ENCODE measurements at regions not wholly inside any gene's neighbourhood (a gene's known extent, or its start where the extent isn't known, plus 50 kb on each side); places are given as distances from the start of the nearest gene placed in this dataset.

DNA sequence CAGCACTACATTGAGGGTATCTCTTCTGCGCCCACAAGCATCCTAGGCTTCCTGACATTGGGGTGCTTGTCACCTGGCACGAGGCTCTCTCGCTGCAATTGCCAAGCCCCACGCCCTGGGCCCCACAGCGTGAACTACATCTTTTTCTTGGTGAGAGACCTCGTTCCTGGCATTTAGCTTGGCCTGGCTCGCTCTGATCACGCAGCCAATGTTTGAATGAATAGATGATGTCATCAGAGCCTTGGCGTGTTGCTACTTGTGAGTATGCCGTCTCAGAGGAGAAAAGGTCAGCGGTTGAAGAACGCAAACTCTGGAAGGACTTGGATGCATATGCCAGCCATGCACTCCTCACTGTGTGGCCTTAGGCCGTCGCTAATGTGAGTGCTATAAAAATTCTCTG is 150.2 kb upstream of the AUTS2 start:
- no peaks in the 10 kb centered on the region for H3K79me2 ChIP-seq (ENCODE audit: insufficient read depth)
- H3K27me3 ChIP-seq (replicated peaks; ENCODE audit: insufficient read depth) = no peaks in the 10 kb centered on the region
- WGBS, 2 experiments (ENCODE audit: low coverage in 1 of 2, low lambda C conversion rate in 2 of 2, missing lambda C conversion rate in 2 of 2) = 48 to 52% methylated on average over 14 of the region's 14 CpGs
- DNase-seq = peak; percentile 47
- no peaks in the 10 kb centered on the region for H4K20me1 ChIP-seq (ENCODE audit: insufficient read depth)
- no peaks in the 10 kb centered on the region for H3K9me3 ChIP-seq (ENCODE audit: low read depth)
- no peaks in the 10 kb centered on the region for H3K9me2 ChIP-seq (ENCODE audit: insufficient read depth)
- no peak overlapping the region for H3K27ac ChIP-seq
- no peak overlapping the region for H3K4me3 ChIP-seq
- no peak overlapping the region for H2AFZ ChIP-seq
- H3K36me3 ChIP-seq (ENCODE audit: low read depth) = no peaks in the 10 kb centered on the region
- no peak for TF ChIP-seq EZH2phosphoT487 (IDR thresholded peaks at IDR 0.05; ENCODE audit: insufficient read depth, low read depth)
- no peak for TF ChIP-seq EZH2 (IDR thresholded peaks at IDR 0.05; ENCODE audit: insufficient read depth, poor library complexity, severe bottlenecking)
- H3K4me2 ChIP-seq (ENCODE audit: unreplicated experiment) = no peak overlapping the region
- no peaks in the 10 kb centered on the region for H3K4me1 ChIP-seq (ENCODE audit: insufficient read depth)
- in situ Hi-C loops (cut with MboI) = no loop called here
- no peak overlapping the region for H3K9ac ChIP-seq
- H3F3A ChIP-seq (ENCODE audit: insufficient read depth) = no peaks in the 10 kb centered on the region

DNA sequence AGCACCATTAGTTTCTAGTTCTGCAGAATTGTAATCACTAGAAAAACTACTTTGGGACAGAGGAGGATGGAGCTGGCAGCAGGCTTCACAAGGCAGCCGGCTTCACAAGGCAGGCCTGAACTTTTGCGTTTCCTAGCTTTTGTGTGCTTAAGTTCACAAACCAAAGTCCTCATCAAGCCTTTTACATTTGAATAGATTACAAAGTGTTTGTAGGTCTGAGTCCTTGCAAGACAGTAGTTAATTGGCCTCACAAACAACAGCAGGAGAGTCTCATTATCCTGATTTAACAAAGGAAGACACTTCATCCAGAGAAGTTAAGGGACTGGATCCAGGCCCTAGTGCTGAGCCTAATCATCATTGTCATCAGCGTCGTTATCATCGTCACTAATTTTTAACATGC is 147.8 kb upstream of the AUTS2 start:
- H3K4me3 ChIP-seq = no peak overlapping the region
- in situ Hi-C loops (cut with MboI) = no loop called here
- no peaks in the 10 kb centered on the region for H3K79me2 ChIP-seq (ENCODE audit: insufficient read depth)
- no peaks in the 10 kb centered on the region for H3K27me3 ChIP-seq (replicated peaks; ENCODE audit: insufficient read depth)
- H4K20me1 ChIP-seq (ENCODE audit: insufficient read depth) = no peaks in the 10 kb centered on the region
- TF ChIP-seq EZH2phosphoT487 (IDR thresholded peaks at IDR 0.05; ENCODE audit: insufficient read depth, low read depth) (no peak), EZH2 (IDR thresholded peaks at IDR 0.05; ENCODE audit: insufficient read depth, poor library complexity, severe bottlenecking) (no peak)
- 38% methylated on average over 5 of the region's 5 CpGs for WGBS, 2 experiments (ENCODE audit: low coverage in 1 of 2, low lambda C conversion rate in 2 of 2, missing lambda C conversion rate in 2 of 2)
- no peaks in the 10 kb centered on the region for H3K36me3 ChIP-seq (ENCODE audit: low read depth)
- H3K9me2 ChIP-seq (ENCODE audit: insufficient read depth) = no peaks in the 10 kb centered on the region
- no peak for DNase-seq
- no peaks in the 10 kb centered on the region for H3F3A ChIP-seq (ENCODE audit: insufficient read depth)
- H3K4me2 ChIP-seq (ENCODE audit: unreplicated experiment) = no peak overlapping the region
- H3K4me1 ChIP-seq (ENCODE audit: insufficient read depth) = no peaks in the 10 kb centered on the region
- H3K27ac ChIP-seq = no peak overlapping the region
- no peak overlapping the region for H2AFZ ChIP-seq
- no peak overlapping the region for H3K9ac ChIP-seq
- H3K9me3 ChIP-seq (ENCODE audit: low read depth) = no peaks in the 10 kb centered on the region

DNA sequence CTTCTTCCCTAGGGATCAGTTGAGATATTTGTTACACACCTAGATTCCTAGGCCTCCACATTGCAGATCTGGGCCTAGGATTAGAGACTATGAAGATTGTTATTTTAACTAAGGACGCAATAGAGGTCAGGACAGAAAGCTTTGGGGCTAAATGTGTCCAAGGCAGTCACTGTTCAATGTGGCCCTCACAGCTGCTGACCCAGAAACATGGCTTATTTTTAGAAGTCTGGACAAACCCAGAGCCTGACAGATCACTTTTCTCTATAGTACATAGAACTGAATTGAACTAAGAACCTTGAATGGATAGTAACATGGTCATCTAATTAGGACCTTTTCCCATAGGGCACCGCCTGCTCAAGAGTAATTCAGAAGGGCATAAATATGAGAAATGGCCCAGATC is 146.6 kb upstream of the AUTS2 start:
- H3F3A ChIP-seq (ENCODE audit: insufficient read depth) = no peaks in the 10 kb centered on the region
- no peak overlapping the region for H3K4me3 ChIP-seq
- H3K9me3 ChIP-seq (ENCODE audit: low read depth) = no peaks in the 10 kb centered on the region
- no peaks in the 10 kb centered on the region for H3K4me1 ChIP-seq (ENCODE audit: insufficient read depth)
- no peaks in the 10 kb centered on the region for H3K9me2 ChIP-seq (ENCODE audit: insufficient read depth)
- H3K9ac ChIP-seq = no peak overlapping the region
- no peaks in the 10 kb centered on the region for H3K36me3 ChIP-seq (ENCODE audit: low read depth)
- WGBS, 2 experiments (ENCODE audit: low coverage in 1 of 2, low lambda C conversion rate in 2 of 2, missing lambda C conversion rate in 2 of 2) = 81 to 93% methylated on average over 2 of the region's 2 CpGs
- H4K20me1 ChIP-seq (ENCODE audit: insufficient read depth) = no peaks in the 10 kb centered on the region
- no peak overlapping the region for H3K27ac ChIP-seq
- H3K4me2 ChIP-seq (ENCODE audit: unreplicated experiment) = no peak overlapping the region
- DNase-seq = no peak
- H3K27me3 ChIP-seq (replicated peaks; ENCODE audit: insufficient read depth) = no peaks in the 10 kb centered on the region
- no peaks in the 10 kb centered on the region for H3K79me2 ChIP-seq (ENCODE audit: insufficient read depth)
- in situ Hi-C loops (cut with MboI) = no loop called here
- TF ChIP-seq EZH2 (IDR thresholded peaks at IDR 0.05; ENCODE audit: insufficient read depth, poor library complexity, severe bottlenecking) (no peak), EZH2phosphoT487 (IDR thresholded peaks at IDR 0.05; ENCODE audit: insufficient read depth, low read depth) (no peak)
- no peak overlapping the region for H2AFZ ChIP-seq

DNA sequence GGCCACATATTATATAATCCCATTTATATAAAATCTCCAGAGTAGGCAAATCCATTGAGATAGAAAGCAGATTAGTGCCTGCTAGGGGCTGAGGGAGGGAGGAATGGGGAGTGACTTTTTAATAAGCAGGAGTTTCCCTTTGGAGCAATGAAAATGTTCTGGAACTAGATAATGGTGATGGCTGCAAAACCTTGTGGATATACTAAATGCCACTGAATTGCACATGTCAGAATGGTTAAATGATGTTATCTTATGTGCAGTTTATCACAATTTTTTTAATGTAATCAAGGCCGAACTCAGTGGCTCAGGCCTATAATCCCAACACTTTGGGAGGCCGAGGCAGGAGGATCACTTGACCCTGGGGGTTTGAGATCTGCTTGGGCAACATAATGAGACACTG is 145.5 kb upstream of the AUTS2 start:
- in situ Hi-C loops (cut with MboI) = no loop called here
- Histone ChIP-seq H3K4me1 (ENCODE audit: insufficient read depth) (peaks cover 5% of the 10 kb centered on the region; the same call in 1 of the 2 replicates), H3K4me3 (no peak overlapping the region), H3F3A (ENCODE audit: insufficient read depth) (no peaks in the 10 kb centered on the region), H3K4me2 (ENCODE audit: unreplicated experiment) (no peak overlapping the region), H2AFZ (no peak overlapping the region), H3K27me3 (replicated peaks; ENCODE audit: insufficient read depth) (no peaks in the 10 kb centered on the region), H4K20me1 (ENCODE audit: insufficient read depth) (no peaks in the 10 kb centered on the region), H3K36me3 (ENCODE audit: low read depth) (no peaks in the 10 kb centered on the region), H3K27ac (no peak overlapping the region), H3K9ac (no peak overlapping the region), H3K9me2 (ENCODE audit: insufficient read depth) (no peaks in the 10 kb centered on the region), H3K79me2 (ENCODE audit: insufficient read depth) (no peaks in the 10 kb centered on the region), H3K9me3 (ENCODE audit: low read depth) (no peaks in the 10 kb centered on the region)
- no peak for DNase-seq
- WGBS, 2 experiments (ENCODE audit: low coverage in 1 of 2, low lambda C conversion rate in 2 of 2, missing lambda C conversion rate in 2 of 2) = 65 to 82% methylated on average over 2 of the region's 2 CpGs
- no peak for TF ChIP-seq EZH2phosphoT487 (IDR thresholded peaks at IDR 0.05; ENCODE audit: insufficient read depth, low read depth)
- TF ChIP-seq EZH2 (IDR thresholded peaks at IDR 0.05; ENCODE audit: insufficient read depth, poor library complexity, severe bottlenecking) = no peak

Measured in GM23248 (cell line).